ENCODE measurements at regions not wholly inside any gene's neighbourhood (a gene's known extent, or its start where the extent isn't known, plus 50 kb on each side); places are given as distances from the start of the nearest gene placed in this dataset.
"Not testable (repeated sequence)": the region's sequence is repeated elsewhere in the genome, so short reads cannot be mapped to it uniquely, and the experiment has no call there.

GRCh38 chr18:70411876-70412435 lies 123.1 kb downstream of the SOCS6 start:
- DNase-seq (ENCODE audit: low read depth in 2 of 3, low spot score in 1 of 3), result no peak

- no peak for DNase-seq (ENCODE audit: low read depth in 2 of 3, low spot score in 1 of 3)
Observed at GRCh38 chr18:70411307-70411706, 122.5 kb downstream of the SOCS6 start.

GRCh38 chr18:70405052-70405451 lies 116.2 kb downstream of the SOCS6 start:
- no peak for DNase-seq (ENCODE audit: low read depth in 2 of 3, low spot score in 1 of 3)

- no peak for DNase-seq (ENCODE audit: low read depth in 2 of 3, low spot score in 1 of 3)
Observed at GRCh38 chr18:70400476-70400875, 111.6 kb downstream of the SOCS6 start.

GRCh38 chr18:70398076-70398475 lies 109.2 kb downstream of the SOCS6 start:
- DNase-seq (ENCODE audit: low read depth in 2 of 3, low spot score in 1 of 3), result no peak

GRCh38 chr18:70397259-70397925 lies 108.5 kb downstream of the SOCS6 start:
- no peak for DNase-seq (ENCODE audit: low read depth in 2 of 3, low spot score in 1 of 3)

GRCh38 chr18:70395771-70396170 lies 106.9 kb downstream of the SOCS6 start:
- not testable (repeated sequence) for DNase-seq (ENCODE audit: low read depth in 2 of 3, low spot score in 1 of 3)

- DNase-seq (ENCODE audit: low read depth in 2 of 3, low spot score in 1 of 3), result no peak
Observed at GRCh38 chr18:70394672-70395071, 105.8 kb downstream of the SOCS6 start.

GRCh38 chr18:70390371-70391090 lies 101.7 kb downstream of the SOCS6 start:
- DNase-seq (ENCODE audit: low read depth in 2 of 3, low spot score in 1 of 3), result no peak

GRCh38 chr18:70389036-70389435 lies 100.2 kb downstream of the SOCS6 start:
- DNase-seq (ENCODE audit: low read depth in 2 of 3, low spot score in 1 of 3), result not testable (repeated sequence)

GRCh38 chr18:70387027-70387426 lies 98.2 kb downstream of the SOCS6 start:
- DNase-seq (ENCODE audit: low read depth in 2 of 3, low spot score in 1 of 3), result no peak

- DNase-seq (ENCODE audit: low read depth in 2 of 3, low spot score in 1 of 3), result no peak
Observed at GRCh38 chr18:70386582-70386981, 97.7 kb downstream of the SOCS6 start.

- DNase-seq (ENCODE audit: low read depth in 2 of 3, low spot score in 1 of 3), result no peak
Observed at GRCh38 chr18:70385474-70385873, 96.6 kb downstream of the SOCS6 start.

- DNase-seq (ENCODE audit: low read depth in 2 of 3, low spot score in 1 of 3), result no peak
Observed at GRCh38 chr18:70384181-70384790, 95.4 kb downstream of the SOCS6 start.

- DNase-seq (ENCODE audit: low read depth in 2 of 3, low spot score in 1 of 3), result no peak
Observed at GRCh38 chr18:70382992-70383717, 94.3 kb downstream of the SOCS6 start.

GRCh38 chr18:70382017-70382416 lies 93.2 kb downstream of the SOCS6 start:
- no peak for DNase-seq (ENCODE audit: low read depth in 2 of 3, low spot score in 1 of 3)

- no peak for DNase-seq (ENCODE audit: low read depth in 2 of 3, low spot score in 1 of 3)
Observed at GRCh38 chr18:70380915-70381896, 92.4 kb downstream of the SOCS6 start.
